ENCODE measurements at regions not wholly inside any gene's neighbourhood (a gene's known extent, or its start where the extent isn't known, plus 50 kb on each side); places are given as distances from the start of the nearest gene placed in this dataset.
"Not testable (repeated sequence)": the region's sequence is repeated elsewhere in the genome, so short reads cannot be mapped to it uniquely, and the experiment has no call there.

GRCh38 chr4:114132830-114133229 lies 153.4 kb upstream of the ARSJ start:
- in situ Hi-C loops (cut with MboI; ENCODE audit: low sequenced_read_pairs in 4 of 4) (no loop called here), intact Hi-C loops (cut with DNase I; ENCODE audit: low total_unique reads) (no loop called here)
- ATAC-seq, result no peak
- Histone ChIP-seq H3K27ac (no peak overlapping the region), H3K9me3 (no peaks in the 10 kb centered on the region), H3K36me3 (no peaks in the 10 kb centered on the region), H3K4me3 (no peak overlapping the region), H3K27me3 (no peaks in the 10 kb centered on the region), H3K4me1 (no peaks in the 10 kb centered on the region)
- no peak for DNase-seq
- TF ChIP-seq CTCF (IDR thresholded peaks at IDR 0.05 in 4 of 5, conservative IDR thresholded peaks at IDR 0.05 in 1 of 5), result no peak
- TF ChIP-seq POLR2A (IDR thresholded peaks at IDR 0.05), result no peak

- H3K4me3 ChIP-seq, result no peak overlapping the region
- intact Hi-C loops (cut with DNase I; ENCODE audit: low total_unique reads) (no loop called here), in situ Hi-C loops (cut with MboI; ENCODE audit: low sequenced_read_pairs in 4 of 4) (no loop called here)
- H3K4me1 ChIP-seq, result no peaks in the 10 kb centered on the region
- H3K36me3 ChIP-seq, result no peaks in the 10 kb centered on the region
- H3K9me3 ChIP-seq, result no peaks in the 10 kb centered on the region
- TF ChIP-seq CTCF (IDR thresholded peaks at IDR 0.05 in 4 of 5, conservative IDR thresholded peaks at IDR 0.05 in 1 of 5) (no peak), POLR2A (IDR thresholded peaks at IDR 0.05) (no peak)
- DNase-seq (no peak), ATAC-seq (no peak)
- H3K27ac ChIP-seq, result no peak overlapping the region
- H3K27me3 ChIP-seq, result no peaks in the 10 kb centered on the region
Observed at GRCh38 chr4:114136069-114136468, 156.6 kb upstream of the ARSJ start.

GRCh38 chr4:114137984-114138383 lies 158.5 kb upstream of the ARSJ start:
- H3K27ac ChIP-seq, result no peak overlapping the region
- H3K4me1 ChIP-seq, result no peaks in the 10 kb centered on the region
- no peak for ATAC-seq
- intact Hi-C loops (cut with DNase I; ENCODE audit: low total_unique reads) (no loop called here), in situ Hi-C loops (cut with MboI; ENCODE audit: low sequenced_read_pairs in 4 of 4) (no loop called here)
- H3K27me3 ChIP-seq, result no peaks in the 10 kb centered on the region
- DNase-seq, result no peak
- no peaks in the 10 kb centered on the region for H3K36me3 ChIP-seq
- H3K4me3 ChIP-seq, result no peak overlapping the region
- no peaks in the 10 kb centered on the region for H3K9me3 ChIP-seq
- TF ChIP-seq POLR2A (IDR thresholded peaks at IDR 0.05) (no peak), CTCF (IDR thresholded peaks at IDR 0.05 in 4 of 5, conservative IDR thresholded peaks at IDR 0.05 in 1 of 5) (no peak)

- TF ChIP-seq POLR2A (IDR thresholded peaks at IDR 0.05), result no peak
- TF ChIP-seq CTCF (IDR thresholded peaks at IDR 0.05 in 4 of 5, conservative IDR thresholded peaks at IDR 0.05 in 1 of 5), result no peak
- H3K27ac ChIP-seq, result no peak overlapping the region
- ATAC-seq (no peak), DNase-seq (no peak)
- intact Hi-C loops (cut with DNase I; ENCODE audit: low total_unique reads), result no loop called here
- H3K36me3 ChIP-seq, result no peaks in the 10 kb centered on the region
- no peaks in the 10 kb centered on the region for H3K4me1 ChIP-seq
- no peak overlapping the region for H3K4me3 ChIP-seq
- in situ Hi-C loops (cut with MboI; ENCODE audit: low sequenced_read_pairs in 4 of 4), result no loop called here
- no peaks in the 10 kb centered on the region for H3K27me3 ChIP-seq
- H3K9me3 ChIP-seq, result no peaks in the 10 kb centered on the region
Observed at GRCh38 chr4:114146947-114147618, 167.6 kb upstream of the ARSJ start.

- H3K27ac ChIP-seq; ATAC-seq; in situ Hi-C loops (cut with MboI; ENCODE audit: low sequenced_read_pairs in 4 of 4); H3K36me3 ChIP-seq; DNase-seq; intact Hi-C loops (cut with DNase I; ENCODE audit: low total_unique reads); H3K9me3 ChIP-seq; H3K4me1 ChIP-seq; H3K4me3 ChIP-seq; H3K27me3 ChIP-seq: not testable (repeated sequence)
Observed at GRCh38 chr4:114147619-114148208, 168.3 kb upstream of the ARSJ start.

GRCh38 chr4:114148372-114149070 lies 169.1 kb upstream of the ARSJ start:
- intact Hi-C loops (cut with DNase I; ENCODE audit: low total_unique reads); H3K36me3 ChIP-seq; H3K9me3 ChIP-seq; H3K27me3 ChIP-seq; H3K4me1 ChIP-seq; H3K4me3 ChIP-seq; DNase-seq; in situ Hi-C loops (cut with MboI; ENCODE audit: low sequenced_read_pairs in 4 of 4); H3K27ac ChIP-seq; ATAC-seq: not testable (repeated sequence)

Data from gastrocnemius medialis (tissue), 4 donors.